Stomach smooth muscle (tissue), 2 donors: ENCODE measurements at regions not wholly inside any gene's neighbourhood (a gene's known extent, or its start where the extent isn't known, plus 50 kb on each side); places are given as distances from the start of the nearest gene placed in this dataset.

Experiments used
- H3K27ac ChIP-seq: one replicate; pipeline ENCODE4 v1.7.0; 2013; ENCODE audit warnings: mild to moderate bottlenecking, low read length, inconsistent platforms
- H3K27me3 ChIP-seq, 2 donors: one replicate each; pipeline ENCODE4 v1.7.0; 2013; ENCODE audit warnings: low read length in 2 of 2; ENCODE audit not compliant: insufficient read depth in 2 of 2, control insufficient read depth in 1 of 2
- H3K36me3 ChIP-seq, 2 donors: one replicate each; pipeline ENCODE4 v1.7.0; 2013; ENCODE audit warnings: low read length in 2 of 2; ENCODE audit not compliant: control insufficient read depth in 2 of 2, insufficient read depth in 2 of 2
- H3K4me1 ChIP-seq: one replicate; pipeline ENCODE4 v1.7.0; 2013; ENCODE audit warnings: low read length; ENCODE audit not compliant: control insufficient read depth, insufficient read depth
- H3K4me3 ChIP-seq, 2 donors: one replicate each; pipeline ENCODE4 v1.7.0; 2013; ENCODE audit warnings: low read length in 2 of 2
- H3K9ac ChIP-seq, 2 donors: one replicate each; pipeline ENCODE4 v1.7.0; 2013; ENCODE audit warnings: low read length in 2 of 2, mild to moderate bottlenecking in 1 of 2
- H3K9me3 ChIP-seq, 2 donors: one replicate each; pipeline ENCODE4 v1.7.0; 2013; ENCODE audit warnings: low read length in 2 of 2; ENCODE audit not compliant: control insufficient read depth in 2 of 2
- donor health status: healthy.
- donor health status: Pancreatic carcinoma.

GRCh38 chr3:162760789-162761188 lies 1264.2 kb downstream of the OTOL1 start:
- Histone ChIP-seq H3K27ac (no peak overlapping the region), H3K4me3 (no peak overlapping the region), H3K4me1 (no peaks in the 10 kb centered on the region), H3K36me3 (no peaks in the 10 kb centered on the region), H3K9ac (no peak overlapping the region), H3K27me3 (no peaks in the 10 kb centered on the region), H3K9me3 (no peaks in the 10 kb centered on the region)

- Histone ChIP-seq H3K4me3 (no peak overlapping the region), H3K9me3 (no peaks in the 10 kb centered on the region), H3K4me1 (no peaks in the 10 kb centered on the region), H3K36me3 (no peaks in the 10 kb centered on the region), H3K9ac (no peak overlapping the region), H3K27me3 (no peaks in the 10 kb centered on the region), H3K27ac (no peak overlapping the region)
Observed at GRCh38 chr3:162764051-162764807, 1267.6 kb downstream of the OTOL1 start.

GRCh38 chr3:162764808-162765071 lies 1268.1 kb downstream of the OTOL1 start:
- Histone ChIP-seq H3K9ac (no peak overlapping the region), H3K4me3 (no peak overlapping the region), H3K4me1 (no peaks in the 10 kb centered on the region), H3K27ac (no peak overlapping the region), H3K36me3 (no peaks in the 10 kb centered on the region), H3K27me3 (no peaks in the 10 kb centered on the region), H3K9me3 (no peaks in the 10 kb centered on the region)

- Histone ChIP-seq H3K36me3 (no peaks in the 10 kb centered on the region), H3K9ac (no peak overlapping the region), H3K9me3 (no peaks in the 10 kb centered on the region), H3K4me1 (no peaks in the 10 kb centered on the region), H3K27ac (no peak overlapping the region), H3K27me3 (no peaks in the 10 kb centered on the region), H3K4me3 (no peak overlapping the region)
Observed at GRCh38 chr3:162765524-162765923, 1268.9 kb downstream of the OTOL1 start.

- Histone ChIP-seq H3K36me3 (no peaks in the 10 kb centered on the region), H3K4me1 (no peaks in the 10 kb centered on the region), H3K27ac (no peak overlapping the region), H3K4me3 (no peak overlapping the region), H3K9me3 (no peaks in the 10 kb centered on the region), H3K27me3 (no peaks in the 10 kb centered on the region), H3K9ac (no peak overlapping the region)
Observed at GRCh38 chr3:162769564-162769963, 1273.0 kb downstream of the OTOL1 start.

- Histone ChIP-seq H3K4me1 (no peaks in the 10 kb centered on the region), H3K9me3 (no peaks in the 10 kb centered on the region), H3K9ac (no peak overlapping the region), H3K4me3 (no peak overlapping the region), H3K27ac (no peak overlapping the region), H3K27me3 (no peaks in the 10 kb centered on the region), H3K36me3 (no peaks in the 10 kb centered on the region)
Observed at GRCh38 chr3:162770551-162770950, 1273.9 kb downstream of the OTOL1 start.

GRCh38 chr3:162774613-162775100 lies 1278.0 kb downstream of the OTOL1 start:
- Histone ChIP-seq H3K27ac (no peak overlapping the region), H3K36me3 (no peaks in the 10 kb centered on the region), H3K9me3 (no peaks in the 10 kb centered on the region), H3K9ac (no peak overlapping the region), H3K27me3 (no peaks in the 10 kb centered on the region), H3K4me1 (no peaks in the 10 kb centered on the region), H3K4me3 (no peak overlapping the region)

- Histone ChIP-seq H3K9me3 (no peaks in the 10 kb centered on the region), H3K27ac (no peak overlapping the region), H3K4me1 (no peaks in the 10 kb centered on the region), H3K36me3 (no peaks in the 10 kb centered on the region), H3K4me3 (no peak overlapping the region), H3K27me3 (no peaks in the 10 kb centered on the region), H3K9ac (no peak overlapping the region)
Observed at GRCh38 chr3:162776148-162776547, 1279.5 kb downstream of the OTOL1 start.

GRCh38 chr3:162777118-162777517 lies 1280.5 kb downstream of the OTOL1 start:
- Histone ChIP-seq H3K27me3 (no peaks in the 10 kb centered on the region), H3K36me3 (no peaks in the 10 kb centered on the region), H3K4me3 (no peak overlapping the region), H3K4me1 (no peaks in the 10 kb centered on the region), H3K9me3 (no peaks in the 10 kb centered on the region), H3K27ac (no peak overlapping the region), H3K9ac (no peak overlapping the region)

- no peaks in the 10 kb centered on the region for H3K4me1 ChIP-seq
- no peak overlapping the region for H3K4me3 ChIP-seq
- no peaks in the 10 kb centered on the region for H3K36me3 ChIP-seq
- no peak overlapping the region for H3K27ac ChIP-seq
- no peak overlapping the region for H3K9ac ChIP-seq
- H3K27me3 ChIP-seq: no peaks in the 10 kb centered on the region
- no peaks in the 10 kb centered on the region for H3K9me3 ChIP-seq
Observed at GRCh38 chr3:162780313-162780712, 1283.7 kb downstream of the OTOL1 start.

GRCh38 chr3:162799910-162800309 lies 1303.3 kb downstream of the OTOL1 start:
- no peak overlapping the region for H3K4me3 ChIP-seq
- H3K36me3 ChIP-seq: no peaks in the 10 kb centered on the region
- H3K4me1 ChIP-seq: no peaks in the 10 kb centered on the region
- no peaks in the 10 kb centered on the region for H3K9me3 ChIP-seq
- H3K9ac ChIP-seq: no peak overlapping the region
- no peaks in the 10 kb centered on the region for H3K27me3 ChIP-seq
- H3K27ac ChIP-seq: no peak overlapping the region
